Gastrocnemius medialis (tissue), 4 donors: ENCODE measurements at regions not wholly inside any gene's neighbourhood (a gene's known extent, or its start where the extent isn't known, plus 50 kb on each side); places are given as distances from the start of the nearest gene placed in this dataset.

Experiments used
- ATAC-seq, 2 donors: fragments of 150-250 bp; one replicate each; pipeline ENCODE4 v1.9.1; 2016
- DNase-seq, 2 donors: peaks; one replicate each; pipeline ENCODE4 v3.0.0-alpha.2; 2019
- H3K27ac ChIP-seq, 4 donors: fragments of 200-600 bp; sonication (generic); 1 replicate in 1 of 4; 2 replicates in 3 of 4; pipeline ENCODE4 v1.5.1; 2016 to 2018; ENCODE audit warnings: mild to moderate bottlenecking in 2 of 4, moderate library complexity in 1 of 4
- H3K27me3 ChIP-seq, 3 donors: fragments of 200-600 bp; sonication (generic) in 2 of 3; 1 replicate in 1 of 3; 2 replicates in 2 of 3; pipeline versions ENCODE4 v1.5.1 to v1.6.0; 2016 to 2019; ENCODE audit warnings: mild to moderate bottlenecking in 1 of 3, moderate library complexity in 1 of 3
- H3K36me3 ChIP-seq, 2 donors: fragments of 200-600 bp; sonication (generic) in 1 of 2; one replicate each; pipeline ENCODE4 v1.5.1; 2017 to 2018
- H3K4me1 ChIP-seq, 2 donors: fragments of 200-600 bp; sonication (generic) in 1 of 2; one replicate each; pipeline ENCODE4 v1.5.1; 2016 to 2017; ENCODE audit warnings: mild to moderate bottlenecking in 2 of 2
- H3K4me3 ChIP-seq, 4 donors: fragments of 200-600 bp; sonication (generic) in 3 of 4; 1 replicate in 1 of 4; 2 replicates in 3 of 4; pipeline ENCODE4 v1.5.1; 2016 to 2019; ENCODE audit warnings: mild to moderate bottlenecking in 2 of 4
- H3K9me3 ChIP-seq, 3 donors: fragments of 200-600 bp; sonication (generic) in 2 of 3; 1 replicate in 1 of 3; 2 replicates in 2 of 3; pipeline ENCODE4 v1.5.1; 2016 to 2019
- CTCF ChIP-seq, 5 experiments: fragments of 450-650 bp in 3 of 5; fragments of 200-600 bp in 2 of 5; sonication (generic) in 2 of 5; IDR thresholded peaks in 4 of 5; conservative IDR thresholded peaks in 1 of 5; 1 replicate in 4 of 5; 2 replicates in 1 of 5; pipeline ENCODE4 v1.5.1; 2016 to 2019; ENCODE audit warnings: antibody characterized with exemption in 5 of 5, mild to moderate bottlenecking in 3 of 5, moderate library complexity in 3 of 5
- POLR2A ChIP-seq, 2 donors: fragments of 450-650 bp; IDR thresholded peaks; one replicate each; pipeline ENCODE4 v1.6.1; 2017; ENCODE audit warnings: antibody characterized with exemption in 2 of 2, mild to moderate bottlenecking in 2 of 2, moderate library complexity in 2 of 2
- in situ Hi-C, 4 donors: fragments of 200-750 bp; cut with MboI; loops; one replicate each; pipeline versions ENCODE4 v1.15.0 to v1.8.0; 2017; ENCODE audit warnings: low sequenced_read_pairs in 4 of 4
- intact Hi-C: fragments of 100-400 bp; cut with DNase I; formaldehyde crosslinking; loops from one replicate; pipeline ENCODE4 v1.15.1; 2023; ENCODE audit warnings: low total_unique reads

GRCh38 chr2:183718246-183718645, 594.0 kb downstream of the NUP35 start:
- TF ChIP-seq CTCF (IDR thresholded peaks at IDR 0.05 in 4 of 5, conservative IDR thresholded peaks at IDR 0.05 in 1 of 5), result no peak
- TF ChIP-seq POLR2A (IDR thresholded peaks at IDR 0.05), result no peak
- Histone ChIP-seq H3K9me3 (no peaks in the 10 kb centered on the region), H3K36me3 (no peaks in the 10 kb centered on the region), H3K4me3 (no peak overlapping the region), H3K4me1 (no peaks in the 10 kb centered on the region), H3K27ac (no peak overlapping the region), H3K27me3 (no peaks in the 10 kb centered on the region)
- intact Hi-C loops, result no loop called here
- no peak for DNase-seq
- ATAC-seq, result no peak
- in situ Hi-C loops, result no loop called here

- Histone ChIP-seq H3K4me1 (no peaks in the 10 kb centered on the region), H3K9me3 (no peaks in the 10 kb centered on the region), H3K27me3 (no peaks in the 10 kb centered on the region), H3K4me3 (no peak overlapping the region), H3K36me3 (no peaks in the 10 kb centered on the region), H3K27ac (no peak overlapping the region)
- intact Hi-C loops, result no loop called here
- ATAC-seq (no peak), DNase-seq (no peak)
- TF ChIP-seq CTCF (IDR thresholded peaks at IDR 0.05 in 4 of 5, conservative IDR thresholded peaks at IDR 0.05 in 1 of 5) (no peak), POLR2A (IDR thresholded peaks at IDR 0.05) (no peak)
- in situ Hi-C loops, result no loop called here
Observed at GRCh38 chr2:183723278-183723677, 599.0 kb downstream of the NUP35 start.

GRCh38 chr2:183729380-183729779, 605.1 kb downstream of the NUP35 start:
- DNase-seq, result no peak
- no peaks in the 10 kb centered on the region for H3K27me3 ChIP-seq
- TF ChIP-seq POLR2A (IDR thresholded peaks at IDR 0.05), result no peak
- no peak for TF ChIP-seq CTCF (IDR thresholded peaks at IDR 0.05 in 4 of 5, conservative IDR thresholded peaks at IDR 0.05 in 1 of 5)
- in situ Hi-C loops, result no loop called here
- intact Hi-C loops, result no loop called here
- no peak overlapping the region for H3K4me3 ChIP-seq
- H3K36me3 ChIP-seq, result no peaks in the 10 kb centered on the region
- H3K9me3 ChIP-seq, result no peaks in the 10 kb centered on the region
- ATAC-seq, result no peak
- no peaks in the 10 kb centered on the region for H3K4me1 ChIP-seq
- H3K27ac ChIP-seq, result no peak overlapping the region

GRCh38 chr2:183740241-183740640, 616.0 kb downstream of the NUP35 start:
- in situ Hi-C loops, result no loop called here
- no peaks in the 10 kb centered on the region for H3K27me3 ChIP-seq
- intact Hi-C loops, result no loop called here
- no peaks in the 10 kb centered on the region for H3K4me1 ChIP-seq
- H3K27ac ChIP-seq, result no peak overlapping the region
- TF ChIP-seq POLR2A (IDR thresholded peaks at IDR 0.05) (no peak), CTCF (IDR thresholded peaks at IDR 0.05 in 4 of 5, conservative IDR thresholded peaks at IDR 0.05 in 1 of 5) (no peak)
- no peak for DNase-seq
- H3K4me3 ChIP-seq, result no peak overlapping the region
- ATAC-seq, result no peak
- no peaks in the 10 kb centered on the region for H3K36me3 ChIP-seq
- H3K9me3 ChIP-seq, result peaks cover 0 to 4% (median 0%) of the 10 kb centered on the region in 3 donors

GRCh38 chr2:183752571-183752970, 628.3 kb downstream of the NUP35 start:
- no peaks in the 10 kb centered on the region for H3K36me3 ChIP-seq
- intact Hi-C loops (no loop called here), in situ Hi-C loops (no loop called here)
- no peaks in the 10 kb centered on the region for H3K4me1 ChIP-seq
- no peak for ATAC-seq
- H3K27ac ChIP-seq, result no peak overlapping the region
- no peaks in the 10 kb centered on the region for H3K9me3 ChIP-seq
- DNase-seq, result no peak
- TF ChIP-seq CTCF (IDR thresholded peaks at IDR 0.05 in 4 of 5, conservative IDR thresholded peaks at IDR 0.05 in 1 of 5), result no peak
- no peak for TF ChIP-seq POLR2A (IDR thresholded peaks at IDR 0.05)
- H3K4me3 ChIP-seq, result no peak overlapping the region
- no peaks in the 10 kb centered on the region for H3K27me3 ChIP-seq
